ENCODE measurements at regions not wholly inside any gene's neighbourhood (a gene's known extent, or its start where the extent isn't known, plus 50 kb on each side); places are given as distances from the start of the nearest gene placed in this dataset.

- H3K27ac ChIP-seq (ENCODE audit: extremely low read length, insufficient read depth, low read length) = no peak overlapping the region
- no TSS peak for BruUV-seq (replicated peaks)
- no peaks in the 10 kb centered on the region for H3K27me3 ChIP-seq (ENCODE audit: control insufficient read depth in 1 of 2, insufficient read depth in 2 of 2, low read length in 2 of 2)
- no peaks in the 10 kb centered on the region for H3K36me3 ChIP-seq (replicated peaks in 1 of 2; ENCODE audit: control insufficient read depth in 1 of 2, insufficient read depth in 2 of 2, low read length in 2 of 2)
- no peaks in the 10 kb centered on the region for H3K4me1 ChIP-seq (ENCODE audit: insufficient read depth, low read length)
- TF ChIP-seq ZNF737 (CRISPR knock-in tag; IDR thresholded peaks at IDR 0.05; ENCODE audit: borderline replicate concordance) = no peak
- TF ChIP-seq MED8 (CRISPR knock-in tag; IDR thresholded peaks at IDR 0.05; ENCODE audit: insufficient replicate concordance) = no peak
- no peak for TF ChIP-seq ZNF891 (CRISPR knock-in tag; IDR thresholded peaks at IDR 0.05)
- TF ChIP-seq RCOR2 (CRISPR knock-in tag; IDR thresholded peaks at IDR 0.05) = no peak
- TF ChIP-seq, protein P1, sequence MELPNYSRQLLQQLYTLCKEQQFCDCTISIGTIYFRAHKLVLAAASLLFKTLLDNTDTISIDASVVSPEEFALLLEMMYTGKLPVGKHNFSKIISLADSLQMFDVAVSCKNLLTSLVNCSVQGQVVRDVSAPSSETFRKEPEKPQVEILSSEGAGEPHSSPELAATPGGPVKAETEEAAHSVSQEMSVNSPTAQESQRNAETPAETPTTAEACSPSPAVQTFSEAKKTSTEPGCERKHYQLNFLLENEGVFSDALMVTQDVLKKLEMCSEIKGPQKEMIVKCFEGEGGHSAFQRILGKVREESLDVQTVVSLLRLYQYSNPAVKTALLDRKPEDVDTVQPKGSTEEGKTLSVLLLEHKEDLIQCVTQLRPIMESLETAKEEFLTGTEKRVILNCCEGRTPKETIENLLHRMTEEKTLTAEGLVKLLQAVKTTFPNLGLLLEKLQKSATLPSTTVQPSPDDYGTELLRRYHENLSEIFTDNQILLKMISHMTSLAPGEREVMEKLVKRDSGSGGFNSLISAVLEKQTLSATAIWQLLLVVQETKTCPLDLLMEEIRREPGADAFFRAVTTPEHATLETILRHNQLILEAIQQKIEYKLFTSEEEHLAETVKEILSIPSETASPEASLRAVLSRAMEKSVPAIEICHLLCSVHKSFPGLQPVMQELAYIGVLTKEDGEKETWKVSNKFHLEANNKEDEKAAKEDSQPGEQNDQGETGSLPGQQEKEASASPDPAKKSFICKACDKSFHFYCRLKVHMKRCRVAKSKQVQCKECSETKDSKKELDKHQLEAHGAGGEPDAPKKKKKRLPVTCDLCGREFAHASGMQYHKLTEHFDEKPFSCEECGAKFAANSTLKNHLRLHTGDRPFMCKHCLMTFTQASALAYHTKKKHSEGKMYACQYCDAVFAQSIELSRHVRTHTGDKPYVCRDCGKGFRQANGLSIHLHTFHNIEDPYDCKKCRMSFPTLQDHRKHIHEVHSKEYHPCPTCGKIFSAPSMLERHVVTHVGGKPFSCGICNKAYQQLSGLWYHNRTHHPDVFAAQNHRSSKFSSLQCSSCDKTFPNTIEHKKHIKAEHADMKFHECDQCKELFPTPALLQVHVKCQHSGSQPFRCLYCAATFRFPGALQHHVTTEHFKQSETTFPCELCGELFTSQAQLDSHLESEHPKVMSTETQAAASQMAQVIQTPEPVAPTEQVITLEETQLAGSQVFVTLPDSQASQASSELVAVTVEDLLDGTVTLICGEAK (IDR thresholded peaks at IDR 0.05) = no peak
- TF ChIP-seq, protein P1 (CRISPR knock-in tag; IDR thresholded peaks at IDR 0.05) = no peak
- TF ChIP-seq ZNF773 (CRISPR knock-in tag; IDR thresholded peaks at IDR 0.05; ENCODE audit: borderline replicate concordance) = no peak
- H3K4me2 ChIP-seq (ENCODE audit: low read depth, low read length) = no peak overlapping the region
- POLR2A ChIA-PET = no interaction called here
- no peaks in the 10 kb centered on the region for H3K79me2 ChIP-seq (ENCODE audit: insufficient read depth, low read length)
- FAIRE-seq = no peak
- H2AFZ ChIP-seq (ENCODE audit: low read length) = no peak overlapping the region
- CTCF ChIA-PET (ENCODE audit: low intra/inter-chr PET ratio, low total read pairs) = no interaction called here
- H3K9me3 ChIP-seq (ENCODE audit: low read length) = peaks cover 40% of the 10 kb centered on the region
- intact Hi-C loops (cut with micrococcal nuclease; ENCODE audit: unreplicated experiment) (no loop called here), in situ Hi-C loops (cut with HindIII; ENCODE audit: extremely low pct_ligation_motif_present, low pct_unique_long_range_greater_than_20kb) (no loop called here)
- DNase-seq (ENCODE audit: low spot score) = no peak
- H3K4me3 ChIP-seq (replicated peaks in 1 of 3; ENCODE audit: insufficient read depth in 1 of 3, low read depth in 2 of 3, low read length in 3 of 3) = no peak overlapping the region
- H3K9ac ChIP-seq (ENCODE audit: insufficient read depth, low read depth, low read length) = no peak overlapping the region
- H4K20me1 ChIP-seq (ENCODE audit: insufficient read depth, low read length) = no peaks in the 10 kb centered on the region
- ATAC-seq = no peak
These were observed 216.8 kb downstream of the TUSC1 start for GRCh38 chr9:25461416-25461815.

Data from HepG2 (cell line).